Spleen (tissue), 11 donors: ENCODE measurements at regions not wholly inside any gene's neighbourhood (a gene's known extent, or its start where the extent isn't known, plus 50 kb on each side); places are given as distances from the start of the nearest gene placed in this dataset.

Experiments used
- DNase-seq: peaks from one replicate; pipeline ENCODE4 v3.0.0-alpha.2; 2020
- H3K27ac ChIP-seq, 8 donors: fragments of 200-600 bp; sonication (generic) in 7 of 8; 1 replicate in 4 of 8; 2 replicates in 4 of 8; pipeline versions ENCODE4 v1.5.0 to v1.8.0; 2016 to 2021; ENCODE audit warnings: inconsistent platforms in 4 of 8, mild to moderate bottlenecking in 4 of 8, moderate library complexity in 1 of 8
- H3K27me3 ChIP-seq, 7 donors: fragments of 200-600 bp; sonication (generic) in 6 of 7; replicated peaks in 1 of 7; 1 replicate in 4 of 7; 2 replicates in 3 of 7; pipeline versions ENCODE4 v1.5.0 to v1.8.0; 2016 to 2021; ENCODE audit warnings: inconsistent platforms in 3 of 7, mild to moderate bottlenecking in 1 of 7
- H3K36me3 ChIP-seq, 6 donors: fragments of 200-600 bp; sonication (generic) in 5 of 6; 1 replicate in 4 of 6; 2 replicates in 2 of 6; pipeline versions ENCODE4 v1.5.0 to v1.8.0; 2016 to 2021; ENCODE audit warnings: inconsistent platforms in 2 of 6
- H3K4me1 ChIP-seq, 6 donors: fragments of 200-600 bp; sonication (generic) in 5 of 6; 1 replicate in 3 of 6; 2 replicates in 3 of 6; pipeline versions ENCODE4 v1.5.0 to v1.8.0; 2016 to 2021; ENCODE audit warnings: inconsistent platforms in 3 of 6
- H3K4me3 ChIP-seq, 8 donors: fragments of 200-600 bp; sonication (generic) in 7 of 8; 1 replicate in 4 of 8; 2 replicates in 4 of 8; pipeline versions ENCODE4 v1.5.0 to v1.8.0; 2016 to 2021; ENCODE audit warnings: inconsistent platforms in 4 of 8, mild to moderate bottlenecking in 4 of 8, moderate library complexity in 2 of 8
- H3K9me3 ChIP-seq, 8 donors: fragments of 200-600 bp; sonication (generic) in 7 of 8; 1 replicate in 4 of 8; 2 replicates in 4 of 8; pipeline versions ENCODE4 v1.5.0 to v1.8.0; 2016 to 2021; ENCODE audit warnings: inconsistent platforms in 4 of 8
- POLR2A ChIP-seq, 3 donors: fragments of 450-650 bp; IDR thresholded peaks; one replicate each; pipeline ENCODE4 v1.5.1; 2017; ENCODE audit warnings: antibody characterized with exemption in 3 of 3, mild to moderate bottlenecking in 1 of 3
- POLR2AphosphoS5 ChIP-seq, 3 donors: sonication (generic); formaldehyde crosslinking; IDR thresholded peaks; one replicate each; pipeline ENCODE4 v1.5.1; 2017; ENCODE audit warnings: antibody characterized with exemption in 3 of 3
- WGBS, 5 donors: extraction: QIAGEN DNeasy Blood & Tissue Kit in 3 of 5; methylation state at CpG; one replicate each; pipeline versions ENCODE4 v1.1.5 to v1.1.7; 2013 to 2018; 5-methylcytosine and 5-hydroxymethylcytosine counted together
- intact Hi-C: fragments of 100-400 bp; cut with DNase I; formaldehyde crosslinking; loops from one replicate; pipeline ENCODE4 v1.15.0; 2023; ENCODE audit warnings: low total_unique reads
- TF ChIP-seq, protein P1 (sequence below), 11 experiments: fragments of 200-600 bp in 7 of 11; fragments of 450-650 bp in 4 of 11; sonication (generic) in 4 of 11; IDR thresholded peaks in 8 of 11; conservative IDR thresholded peaks in 3 of 11; 1 replicate in 7 of 11; 2 replicates in 4 of 11; pipeline versions ENCODE4 v1.4.0 to v1.8.0; 2016 to 2021; ENCODE audit warnings: antibody characterized with exemption in 11 of 11, inconsistent platforms in 4 of 11, mild to moderate bottlenecking in 1 of 11
- donor health status: healthy with polysubstance abuse.
- donor health status: DM: no; HTN: no; CAD: no; lungs with moderate emphysema.
- donor health status: DM: no; HTN: no; CAD: no.
- donor health status: Bipolar disorder and iron deficiency.
- donor health status: healthy.
- donor health status: DM: no; HTN: no; CAD: no.
- donor health status: DM: yes; HTN: yes; CAD: no.

DNA sequence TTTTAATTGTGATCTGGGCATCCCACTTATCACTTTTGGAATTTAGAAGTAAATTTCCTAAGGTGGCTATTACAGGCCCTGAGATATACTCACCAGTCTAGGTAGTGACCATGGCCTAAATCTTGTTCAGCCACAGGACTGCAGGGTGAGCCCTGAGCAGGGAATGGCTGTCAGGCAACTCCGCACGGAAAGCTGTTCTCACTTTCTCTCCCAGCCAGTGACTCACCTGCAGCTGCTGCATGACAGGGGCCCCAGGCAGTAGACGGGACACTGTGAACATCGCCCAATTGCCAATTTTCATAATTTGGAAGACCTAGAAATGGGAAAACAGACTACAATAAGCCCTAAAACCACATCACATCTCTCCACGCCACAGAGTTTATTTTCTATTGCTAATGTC is 69.6 kb upstream of the TAF1L start:
- Histone ChIP-seq H3K36me3 (no peaks in the 10 kb centered on the region), H3K27me3 (no peaks in the 10 kb centered on the region), H3K9me3 (no peaks in the 10 kb centered on the region), H3K27ac (no peak overlapping the region), H3K4me3 (no peak overlapping the region), H3K4me1 (no peaks in the 10 kb centered on the region)
- DNase-seq = no peak
- intact Hi-C loops = no loop called here
- WGBS, 5 donors = 74 to 90% (median 85%) methylated on average over 5 of the region's 5 CpGs
- TF ChIP-seq POLR2AphosphoS5 (IDR thresholded peaks at IDR 0.05) = no peak
- TF ChIP-seq POLR2A (IDR thresholded peaks at IDR 0.05) = no peak
- TF ChIP-seq, protein P1, sequence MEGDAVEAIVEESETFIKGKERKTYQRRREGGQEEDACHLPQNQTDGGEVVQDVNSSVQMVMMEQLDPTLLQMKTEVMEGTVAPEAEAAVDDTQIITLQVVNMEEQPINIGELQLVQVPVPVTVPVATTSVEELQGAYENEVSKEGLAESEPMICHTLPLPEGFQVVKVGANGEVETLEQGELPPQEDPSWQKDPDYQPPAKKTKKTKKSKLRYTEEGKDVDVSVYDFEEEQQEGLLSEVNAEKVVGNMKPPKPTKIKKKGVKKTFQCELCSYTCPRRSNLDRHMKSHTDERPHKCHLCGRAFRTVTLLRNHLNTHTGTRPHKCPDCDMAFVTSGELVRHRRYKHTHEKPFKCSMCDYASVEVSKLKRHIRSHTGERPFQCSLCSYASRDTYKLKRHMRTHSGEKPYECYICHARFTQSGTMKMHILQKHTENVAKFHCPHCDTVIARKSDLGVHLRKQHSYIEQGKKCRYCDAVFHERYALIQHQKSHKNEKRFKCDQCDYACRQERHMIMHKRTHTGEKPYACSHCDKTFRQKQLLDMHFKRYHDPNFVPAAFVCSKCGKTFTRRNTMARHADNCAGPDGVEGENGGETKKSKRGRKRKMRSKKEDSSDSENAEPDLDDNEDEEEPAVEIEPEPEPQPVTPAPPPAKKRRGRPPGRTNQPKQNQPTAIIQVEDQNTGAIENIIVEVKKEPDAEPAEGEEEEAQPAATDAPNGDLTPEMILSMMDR (IDR thresholded peaks at IDR 0.05 in 8 of 11, conservative IDR thresholded peaks at IDR 0.05 in 3 of 11) = no peak

DNA sequence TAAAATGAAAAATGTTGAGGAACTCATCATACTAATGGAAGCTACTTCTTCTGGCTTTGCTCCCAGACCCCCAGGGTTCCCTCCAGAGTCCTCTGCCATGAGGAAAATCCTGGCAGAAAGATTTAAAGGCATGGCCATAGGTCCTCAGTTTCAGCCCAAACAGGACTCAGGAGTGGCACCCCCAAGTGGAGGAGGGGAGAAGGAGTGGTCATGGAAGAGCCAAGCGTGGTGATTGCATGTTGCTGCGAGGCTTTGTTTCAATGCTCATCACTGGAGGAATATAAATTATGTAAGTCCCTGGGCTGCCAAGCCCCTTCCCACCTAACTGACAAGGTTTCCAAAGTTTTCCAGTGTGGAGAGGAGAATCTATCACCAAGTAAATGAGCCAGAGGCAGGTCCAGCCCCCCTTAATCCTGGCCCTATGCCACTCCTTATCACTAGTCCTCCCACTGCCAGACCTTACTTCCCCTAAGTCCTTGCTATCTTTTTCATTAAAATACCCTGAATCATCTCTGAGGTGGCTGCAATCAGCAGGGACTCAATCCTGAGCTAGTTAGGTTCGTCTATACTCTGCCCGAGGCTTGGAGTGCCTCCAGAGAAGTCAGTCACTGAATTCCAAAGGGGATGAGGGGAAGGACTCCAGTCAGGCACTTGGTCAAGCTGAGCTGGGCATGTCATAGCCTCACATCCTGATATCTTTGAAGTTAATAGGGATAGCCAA is 70.7 kb upstream of the TAF1L start:
- Histone ChIP-seq H3K27me3 (no peaks in the 10 kb centered on the region), H3K9me3 (no peaks in the 10 kb centered on the region), H3K4me1 (no peaks in the 10 kb centered on the region), H3K36me3 (no peaks in the 10 kb centered on the region), H3K4me3 (no peak overlapping the region), H3K27ac (no peak overlapping the region)
- no peak for DNase-seq
- 53 to 76% (median 63%) methylated on average over 4 of the region's 4 CpGs for WGBS, 5 donors
- TF ChIP-seq, protein P1 (IDR thresholded peaks at IDR 0.05 in 8 of 11, conservative IDR thresholded peaks at IDR 0.05 in 3 of 11) = no peak
- TF ChIP-seq POLR2A (IDR thresholded peaks at IDR 0.05) (no peak), POLR2AphosphoS5 (IDR thresholded peaks at IDR 0.05) (no peak)
- intact Hi-C loops = no loop called here

DNA sequence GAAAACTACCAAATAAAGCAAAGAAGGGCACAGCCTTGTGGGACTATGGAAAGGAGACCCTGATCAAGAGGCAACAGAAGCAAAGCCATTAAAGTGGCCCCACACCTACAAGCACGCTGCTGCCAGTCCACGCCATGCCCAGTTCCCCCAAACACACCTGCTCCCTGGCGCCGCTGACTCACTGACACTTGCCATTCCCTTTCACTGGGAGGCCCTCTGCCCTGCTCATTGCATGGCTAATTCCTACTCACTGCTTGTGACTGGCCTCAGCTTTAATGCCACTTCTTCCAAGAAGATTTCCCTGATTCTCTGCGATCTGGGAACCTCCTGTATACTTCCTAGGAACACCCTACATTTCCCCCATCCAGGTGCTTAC is 71.2 kb upstream of the TAF1L start:
- Histone ChIP-seq H3K27me3 (no peaks in the 10 kb centered on the region), H3K27ac (no peak overlapping the region), H3K9me3 (no peaks in the 10 kb centered on the region), H3K36me3 (no peaks in the 10 kb centered on the region), H3K4me1 (no peaks in the 10 kb centered on the region), H3K4me3 (no peak overlapping the region)
- intact Hi-C loops = no loop called here
- TF ChIP-seq POLR2AphosphoS5 (IDR thresholded peaks at IDR 0.05) = no peak
- TF ChIP-seq, protein P1 (IDR thresholded peaks at IDR 0.05 in 8 of 11, conservative IDR thresholded peaks at IDR 0.05 in 3 of 11) = no peak
- no peak for TF ChIP-seq POLR2A (IDR thresholded peaks at IDR 0.05)
- 74 to 87% (median 82%) methylated on average over 5 of the region's 5 CpGs for WGBS, 5 donors
- no peak for DNase-seq

DNA sequence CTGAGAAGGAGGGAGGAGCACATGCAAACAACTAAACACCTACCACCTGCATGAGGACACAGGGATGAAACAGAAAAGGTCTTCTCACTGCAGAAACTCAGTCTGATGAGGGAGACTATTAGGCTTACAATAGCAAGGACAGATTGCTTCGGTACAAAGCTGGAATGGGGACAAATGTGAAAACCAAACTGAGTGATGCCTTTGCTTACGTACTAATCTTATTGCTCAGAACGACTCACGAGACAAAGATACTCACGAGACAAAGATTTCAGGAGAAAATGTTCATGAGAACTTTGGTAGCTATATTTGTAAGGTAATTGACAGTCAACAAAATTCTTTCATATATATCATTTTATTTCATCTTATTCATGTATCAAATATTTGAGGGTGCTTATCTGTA is 71.9 kb upstream of the TAF1L start:
- no peak overlapping the region for H3K27ac ChIP-seq
- TF ChIP-seq POLR2A (IDR thresholded peaks at IDR 0.05) (no peak), POLR2AphosphoS5 (IDR thresholded peaks at IDR 0.05) (no peak)
- TF ChIP-seq, protein P1 (IDR thresholded peaks at IDR 0.05 in 8 of 11, conservative IDR thresholded peaks at IDR 0.05 in 3 of 11) = no peak
- no peak for DNase-seq
- H3K4me1 ChIP-seq = no peaks in the 10 kb centered on the region
- H3K27me3 ChIP-seq = no peaks in the 10 kb centered on the region
- H3K9me3 ChIP-seq = no peaks in the 10 kb centered on the region
- 77 to 89% (median 87%) methylated on average over 5 of the region's 5 CpGs for WGBS, 5 donors
- H3K36me3 ChIP-seq = no peaks in the 10 kb centered on the region
- H3K4me3 ChIP-seq = no peak overlapping the region
- intact Hi-C loops = no loop called here
